ENCODE measurements at regions not wholly inside any gene's neighbourhood (a gene's known extent, or its start where the extent isn't known, plus 50 kb on each side); places are given as distances from the start of the nearest gene placed in this dataset.

DNA sequence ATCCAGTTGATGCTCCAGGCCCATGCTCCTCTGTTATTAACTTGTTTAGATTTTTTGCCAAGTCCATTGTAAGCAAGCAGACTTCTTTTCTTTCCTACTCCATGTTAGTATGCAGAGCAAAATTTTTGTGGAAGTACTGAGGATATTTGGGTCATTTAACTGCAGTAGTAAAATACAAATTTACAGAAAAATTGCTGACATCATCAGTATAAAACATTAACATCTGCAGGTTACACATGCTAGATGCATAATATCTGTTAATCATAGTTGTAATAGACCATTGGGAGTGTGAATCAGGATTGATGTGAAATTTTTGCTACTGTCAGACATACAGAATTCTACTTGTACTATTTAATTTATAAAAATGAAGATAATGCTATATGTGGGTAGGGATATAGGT, 454.1 kb upstream of the CXorf51B start:
- no peak for TF ChIP-seq SP1 (CRISPR knock-in tag; conservative IDR thresholded peaks at IDR 0.05)
- TF ChIP-seq, protein P1, sequence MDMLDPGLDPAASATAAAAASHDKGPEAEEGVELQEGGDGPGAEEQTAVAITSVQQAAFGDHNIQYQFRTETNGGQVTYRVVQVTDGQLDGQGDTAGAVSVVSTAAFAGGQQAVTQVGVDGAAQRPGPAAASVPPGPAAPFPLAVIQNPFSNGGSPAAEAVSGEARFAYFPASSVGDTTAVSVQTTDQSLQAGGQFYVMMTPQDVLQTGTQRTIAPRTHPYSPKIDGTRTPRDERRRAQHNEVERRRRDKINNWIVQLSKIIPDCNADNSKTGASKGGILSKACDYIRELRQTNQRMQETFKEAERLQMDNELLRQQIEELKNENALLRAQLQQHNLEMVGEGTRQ (CRISPR knock-in tag; IDR thresholded peaks at IDR 0.05) = no peak
- TF ChIP-seq MXD4 (CRISPR knock-in tag; IDR thresholded peaks at IDR 0.05; ENCODE audit: borderline replicate concordance) = no peak
- TF ChIP-seq, protein P2, sequence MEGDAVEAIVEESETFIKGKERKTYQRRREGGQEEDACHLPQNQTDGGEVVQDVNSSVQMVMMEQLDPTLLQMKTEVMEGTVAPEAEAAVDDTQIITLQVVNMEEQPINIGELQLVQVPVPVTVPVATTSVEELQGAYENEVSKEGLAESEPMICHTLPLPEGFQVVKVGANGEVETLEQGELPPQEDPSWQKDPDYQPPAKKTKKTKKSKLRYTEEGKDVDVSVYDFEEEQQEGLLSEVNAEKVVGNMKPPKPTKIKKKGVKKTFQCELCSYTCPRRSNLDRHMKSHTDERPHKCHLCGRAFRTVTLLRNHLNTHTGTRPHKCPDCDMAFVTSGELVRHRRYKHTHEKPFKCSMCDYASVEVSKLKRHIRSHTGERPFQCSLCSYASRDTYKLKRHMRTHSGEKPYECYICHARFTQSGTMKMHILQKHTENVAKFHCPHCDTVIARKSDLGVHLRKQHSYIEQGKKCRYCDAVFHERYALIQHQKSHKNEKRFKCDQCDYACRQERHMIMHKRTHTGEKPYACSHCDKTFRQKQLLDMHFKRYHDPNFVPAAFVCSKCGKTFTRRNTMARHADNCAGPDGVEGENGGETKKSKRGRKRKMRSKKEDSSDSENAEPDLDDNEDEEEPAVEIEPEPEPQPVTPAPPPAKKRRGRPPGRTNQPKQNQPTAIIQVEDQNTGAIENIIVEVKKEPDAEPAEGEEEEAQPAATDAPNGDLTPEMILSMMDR (IDR thresholded peaks at IDR 0.05) = no peak
- TF ChIP-seq NR3C1 (CRISPR knock-in tag; conservative IDR thresholded peaks at IDR 0.05; ENCODE audit: low read depth) = no peak
- no peak for TF ChIP-seq ZNF138 (CRISPR knock-in tag; conservative IDR thresholded peaks at IDR 0.05)
- no peak for TF ChIP-seq ZNF396 (CRISPR knock-in tag; IDR thresholded peaks at IDR 0.05; ENCODE audit: borderline replicate concordance)
- no peak for TF ChIP-seq JUN (CRISPR knock-in tag; IDR thresholded peaks at IDR 0.05)
- TF ChIP-seq ZNF232 (CRISPR knock-in tag; IDR thresholded peaks at IDR 0.05) = no peak
- TF ChIP-seq, protein P3, sequence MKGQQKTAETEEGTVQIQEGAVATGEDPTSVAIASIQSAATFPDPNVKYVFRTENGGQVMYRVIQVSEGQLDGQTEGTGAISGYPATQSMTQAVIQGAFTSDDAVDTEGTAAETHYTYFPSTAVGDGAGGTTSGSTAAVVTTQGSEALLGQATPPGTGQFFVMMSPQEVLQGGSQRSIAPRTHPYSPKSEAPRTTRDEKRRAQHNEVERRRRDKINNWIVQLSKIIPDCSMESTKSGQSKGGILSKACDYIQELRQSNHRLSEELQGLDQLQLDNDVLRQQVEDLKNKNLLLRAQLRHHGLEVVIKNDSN (CRISPR knock-in tag; IDR thresholded peaks at IDR 0.05) = no peak
- no peak for TF ChIP-seq ZBTB21 (CRISPR knock-in tag; IDR thresholded peaks at IDR 0.05; ENCODE audit: borderline replicate concordance)
